ENCODE measurements at regions not wholly inside any gene's neighbourhood (a gene's known extent, or its start where the extent isn't known, plus 50 kb on each side); places are given as distances from the start of the nearest gene placed in this dataset.

DNA sequence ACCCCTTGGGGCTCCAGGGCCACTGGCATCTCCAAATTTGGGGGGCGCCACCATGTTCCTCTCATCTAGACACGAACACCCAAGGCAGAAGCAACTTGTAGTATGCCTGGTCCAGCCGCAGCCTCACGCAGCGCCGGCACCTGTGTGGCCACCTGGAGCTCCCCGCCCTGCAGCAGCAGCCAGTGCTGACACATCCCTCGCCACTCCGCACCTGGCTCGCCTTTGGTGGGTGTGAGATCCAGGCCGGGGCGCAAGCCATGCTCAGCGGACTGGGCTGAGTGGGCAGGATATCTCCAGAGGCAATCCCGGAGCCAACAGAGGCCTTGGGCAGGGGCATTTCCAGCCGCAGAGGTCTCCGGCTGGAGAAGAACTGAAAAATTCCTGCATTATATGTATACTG, 1563.7 kb downstream of the NCAM2 start:
- POLR2A ChIA-PET: no interaction called here
- intact Hi-C loops (cut with micrococcal nuclease): no loop called here
- BruUV-seq (replicated peaks): no TSS peak
- no peak overlapping the region for H3K27ac Mint-ChIP-seq (ENCODE audit: low read depth, unreplicated experiment)
- CTCF ChIA-PET: no interaction called here
- H3K9me3 Mint-ChIP-seq (ENCODE audit: unreplicated experiment): peaks cover 22% of the 10 kb centered on the region
- TF ChIP-seq, protein P1, sequence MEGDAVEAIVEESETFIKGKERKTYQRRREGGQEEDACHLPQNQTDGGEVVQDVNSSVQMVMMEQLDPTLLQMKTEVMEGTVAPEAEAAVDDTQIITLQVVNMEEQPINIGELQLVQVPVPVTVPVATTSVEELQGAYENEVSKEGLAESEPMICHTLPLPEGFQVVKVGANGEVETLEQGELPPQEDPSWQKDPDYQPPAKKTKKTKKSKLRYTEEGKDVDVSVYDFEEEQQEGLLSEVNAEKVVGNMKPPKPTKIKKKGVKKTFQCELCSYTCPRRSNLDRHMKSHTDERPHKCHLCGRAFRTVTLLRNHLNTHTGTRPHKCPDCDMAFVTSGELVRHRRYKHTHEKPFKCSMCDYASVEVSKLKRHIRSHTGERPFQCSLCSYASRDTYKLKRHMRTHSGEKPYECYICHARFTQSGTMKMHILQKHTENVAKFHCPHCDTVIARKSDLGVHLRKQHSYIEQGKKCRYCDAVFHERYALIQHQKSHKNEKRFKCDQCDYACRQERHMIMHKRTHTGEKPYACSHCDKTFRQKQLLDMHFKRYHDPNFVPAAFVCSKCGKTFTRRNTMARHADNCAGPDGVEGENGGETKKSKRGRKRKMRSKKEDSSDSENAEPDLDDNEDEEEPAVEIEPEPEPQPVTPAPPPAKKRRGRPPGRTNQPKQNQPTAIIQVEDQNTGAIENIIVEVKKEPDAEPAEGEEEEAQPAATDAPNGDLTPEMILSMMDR (IDR thresholded peaks at IDR 0.05; ENCODE audit: unreplicated experiment): no peak
- no peak for DNase-seq (ENCODE audit: unreplicated experiment)
- no peaks in the 10 kb centered on the region for H3K4me1 Mint-ChIP-seq (ENCODE audit: insufficient read depth, unreplicated experiment)
- H3K36me3 Mint-ChIP-seq (ENCODE audit: insufficient read depth, unreplicated experiment): no peaks in the 10 kb centered on the region
- H3K4me3 Mint-ChIP-seq (ENCODE audit: unreplicated experiment): no peak overlapping the region
- no peaks in the 10 kb centered on the region for H3K27me3 Mint-ChIP-seq (ENCODE audit: insufficient read depth, unreplicated experiment)

DNA sequence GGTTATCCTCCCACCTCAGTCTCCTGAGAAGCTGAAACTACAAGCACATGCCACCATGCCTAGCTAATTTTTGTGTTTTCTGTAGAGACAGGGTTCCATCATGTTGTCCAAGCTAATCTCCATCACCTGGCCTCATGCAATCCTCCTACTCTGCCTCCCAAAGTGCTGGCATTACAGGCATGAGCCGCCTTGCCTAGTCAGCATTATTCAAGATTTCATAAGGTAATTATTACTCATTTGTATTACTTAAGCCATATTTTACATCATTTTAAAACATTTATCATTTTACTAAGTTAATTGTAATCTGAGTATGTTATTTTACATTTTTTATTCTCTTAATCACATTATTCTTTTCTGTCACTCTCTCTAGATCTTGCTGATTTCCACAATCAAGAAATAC, 1575.6 kb downstream of the NCAM2 start:
- no TSS peak for BruUV-seq (replicated peaks)
- POLR2A ChIA-PET: interaction anchor here (0.6 kb wide), 1 partner anchor 409 kb away, joined by 4 read pairs; no protein-coding TSS in a partner anchor
- no peak overlapping the region for H3K4me3 Mint-ChIP-seq (ENCODE audit: unreplicated experiment)
- no peaks in the 10 kb centered on the region for H3K27me3 Mint-ChIP-seq (ENCODE audit: insufficient read depth, unreplicated experiment)
- H3K9me3 Mint-ChIP-seq (ENCODE audit: unreplicated experiment): peaks cover 15% of the 10 kb centered on the region
- intact Hi-C loops (cut with micrococcal nuclease): no loop called here
- CTCF ChIA-PET: no interaction called here
- H3K36me3 Mint-ChIP-seq (ENCODE audit: insufficient read depth, unreplicated experiment): no peaks in the 10 kb centered on the region
- TF ChIP-seq, protein P1 (IDR thresholded peaks at IDR 0.05; ENCODE audit: unreplicated experiment): no peak
- no peak overlapping the region for H3K27ac Mint-ChIP-seq (ENCODE audit: low read depth, unreplicated experiment)
- peaks cover 17% of the 10 kb centered on the region for H3K4me1 Mint-ChIP-seq (ENCODE audit: insufficient read depth, unreplicated experiment)
- DNase-seq (ENCODE audit: unreplicated experiment): no peak

DNA sequence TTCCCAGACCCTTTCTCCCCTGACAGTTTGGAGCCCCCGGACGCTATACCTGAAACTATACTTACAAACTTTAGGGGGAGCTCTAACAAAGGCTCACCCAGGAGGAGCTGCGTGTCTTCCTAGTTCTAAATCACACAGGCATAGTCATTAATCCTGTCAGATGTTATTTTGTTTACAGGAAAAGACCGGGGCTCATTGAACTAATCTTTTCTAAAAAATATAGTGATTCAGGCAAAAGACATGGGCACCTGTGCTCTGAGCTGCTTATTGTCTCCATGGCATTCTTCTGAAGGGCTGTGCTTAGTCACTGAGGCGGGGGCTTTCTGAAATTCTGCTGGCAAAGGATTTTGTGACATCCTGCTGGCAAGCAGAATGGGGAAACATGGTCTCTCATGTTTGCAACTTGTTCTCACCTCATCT, 1577.0 kb downstream of the NCAM2 start:
- Mint-ChIP-seq H3K36me3 (ENCODE audit: insufficient read depth, unreplicated experiment) (no peaks in the 10 kb centered on the region), H3K27ac (ENCODE audit: low read depth, unreplicated experiment) (peak overlapping the region; percentile 11), H3K4me1 (ENCODE audit: insufficient read depth, unreplicated experiment) (peaks cover 12% of the 10 kb centered on the region), H3K4me3 (ENCODE audit: unreplicated experiment) (peak overlapping the region; percentile 54), H3K9me3 (ENCODE audit: unreplicated experiment) (peaks cover 9% of the 10 kb centered on the region), H3K27me3 (ENCODE audit: insufficient read depth, unreplicated experiment) (no peaks in the 10 kb centered on the region)
- peak; percentile 41 for DNase-seq (ENCODE audit: unreplicated experiment)
- intact Hi-C loops (cut with micrococcal nuclease): no loop called here
- BruUV-seq (replicated peaks): no TSS peak
- POLR2A ChIA-PET: interaction anchor here (0.5 to 0.6 kb wide), 3 partner anchors 34 to 1326 kb away, joined by 3 to 6 read pairs (median 3); no protein-coding TSS in a partner anchor
- CTCF ChIA-PET: interaction anchor here (0.6 to 0.9 kb wide), 8 partner anchors 11 to 1219 kb away, joined by 3 to 5 read pairs (median 3); no protein-coding TSS in a partner anchor
- TF ChIP-seq, protein P1 (IDR thresholded peaks at IDR 0.05; ENCODE audit: unreplicated experiment): peak; percentile 47

DNA sequence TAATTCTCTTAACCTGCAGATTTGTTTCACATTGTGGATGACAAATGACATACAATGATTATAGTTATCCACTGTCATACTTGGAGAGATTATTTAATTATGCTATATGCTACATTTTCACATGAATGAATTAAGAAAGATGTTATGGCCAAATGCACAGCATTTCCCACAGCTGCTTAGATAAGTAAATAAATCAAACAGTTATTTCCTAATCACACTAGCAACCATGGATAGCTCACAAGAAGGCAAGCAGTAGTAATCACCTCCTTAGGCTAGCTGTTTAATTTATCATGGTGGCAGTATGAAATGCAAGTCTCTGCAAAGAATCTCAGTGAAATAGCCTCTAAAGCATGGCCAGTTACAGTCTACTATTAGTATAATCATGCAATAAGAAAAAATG, 1581.5 kb downstream of the NCAM2 start:
- CTCF ChIA-PET: no interaction called here
- Mint-ChIP-seq H3K36me3 (ENCODE audit: insufficient read depth, unreplicated experiment) (no peaks in the 10 kb centered on the region), H3K9me3 (ENCODE audit: unreplicated experiment) (no peaks in the 10 kb centered on the region), H3K4me1 (ENCODE audit: insufficient read depth, unreplicated experiment) (peaks cover 11% of the 10 kb centered on the region), H3K4me3 (ENCODE audit: unreplicated experiment) (no peak overlapping the region), H3K27me3 (ENCODE audit: insufficient read depth, unreplicated experiment) (no peaks in the 10 kb centered on the region), H3K27ac (ENCODE audit: low read depth, unreplicated experiment) (no peak overlapping the region)
- POLR2A ChIA-PET: no interaction called here
- BruUV-seq (replicated peaks): no TSS peak
- no peak for DNase-seq (ENCODE audit: unreplicated experiment)
- TF ChIP-seq, protein P1 (IDR thresholded peaks at IDR 0.05; ENCODE audit: unreplicated experiment): no peak
- intact Hi-C loops (cut with micrococcal nuclease): no loop called here
